GM19035 (cell line): ENCODE measurements at regions not wholly inside any gene's neighbourhood (a gene's known extent, or its start where the extent isn't known, plus 50 kb on each side); places are given as distances from the start of the nearest gene placed in this dataset.

Experiments used
- ATAC-seq: cut with Tn5 transposase; IDR thresholded peaks from one replicate; pipeline ENCODE4 v1.9.1; 2021; ENCODE audit not compliant: unreplicated experiment

DNA sequence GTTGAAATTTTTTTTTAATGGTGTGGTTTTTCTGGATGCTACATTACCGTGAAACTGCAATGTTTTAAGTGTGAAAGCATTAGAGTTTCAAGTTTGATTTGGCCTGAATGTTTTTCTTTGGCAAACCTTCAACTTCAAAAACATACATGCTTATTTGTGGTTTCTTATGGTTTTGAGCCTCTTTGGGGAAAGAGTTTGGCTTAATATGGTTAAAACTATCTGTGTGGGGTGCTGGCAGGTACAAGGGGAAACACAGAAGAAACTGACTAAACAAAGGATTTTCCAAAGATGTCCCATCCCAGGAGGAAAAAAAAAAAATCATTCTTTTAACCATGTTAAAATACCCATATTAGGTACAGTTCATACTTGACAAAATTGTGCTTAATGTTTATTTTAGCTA is 121.1 kb downstream of the HGF start:
- no peak for ATAC-seq

DNA sequence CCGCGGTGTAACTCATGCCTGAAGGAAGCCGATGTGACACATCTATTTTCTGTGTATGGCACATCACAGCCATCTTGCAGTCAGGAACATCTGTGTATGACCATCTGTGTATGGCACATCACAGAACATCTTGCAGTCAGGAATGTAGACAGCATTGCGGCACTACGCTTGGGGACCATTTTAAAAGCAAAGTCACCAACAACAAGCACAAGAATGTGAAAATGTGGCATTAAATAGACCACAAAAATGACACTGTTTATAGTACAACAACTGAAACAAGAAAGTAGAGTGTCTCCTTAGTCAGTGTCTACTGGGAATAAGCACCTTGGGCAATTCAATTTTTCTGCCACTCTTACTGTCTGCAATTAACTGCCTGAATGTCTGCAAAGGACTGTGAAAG is 124.4 kb downstream of the HGF start:
- no peak for ATAC-seq

DNA sequence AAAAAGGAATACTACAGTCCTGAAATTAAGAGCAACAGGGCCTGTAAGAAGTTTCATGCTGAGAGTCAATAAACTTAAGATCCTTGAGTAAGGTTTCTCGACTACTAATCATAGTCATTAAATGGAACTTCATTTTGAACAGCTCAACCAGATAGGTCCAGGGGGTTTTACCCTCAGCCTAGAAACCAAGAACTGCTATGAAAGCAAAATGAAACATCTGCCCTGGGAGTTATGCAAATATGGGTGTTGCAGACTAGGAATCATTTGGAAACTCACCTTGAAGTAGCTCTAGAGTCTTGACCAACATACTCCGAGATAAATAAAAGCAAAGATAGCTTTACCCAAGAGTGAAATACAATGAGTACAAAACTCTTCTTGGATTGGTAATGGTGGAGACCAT is 128.0 kb downstream of the HGF start:
- no peak for ATAC-seq

DNA sequence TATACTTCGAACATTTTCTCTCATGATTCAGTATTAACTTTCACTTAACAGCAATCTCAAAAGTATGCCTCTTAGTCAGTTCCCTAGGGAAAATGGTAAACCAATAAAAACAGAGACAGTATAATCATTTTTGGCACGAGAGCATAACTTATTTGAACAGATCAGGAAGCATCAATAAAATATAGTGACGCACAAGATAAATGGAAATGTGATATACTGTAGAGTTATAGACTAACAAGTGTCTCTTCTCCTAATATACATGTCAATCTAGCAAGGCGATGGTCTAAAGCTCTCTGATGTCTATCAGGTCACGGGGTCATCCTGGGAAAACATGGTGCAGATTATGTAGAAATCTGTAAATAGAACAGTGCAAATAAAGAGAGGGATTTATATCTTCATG is 131.6 kb downstream of the HGF start:
- ATAC-seq = no peak

DNA sequence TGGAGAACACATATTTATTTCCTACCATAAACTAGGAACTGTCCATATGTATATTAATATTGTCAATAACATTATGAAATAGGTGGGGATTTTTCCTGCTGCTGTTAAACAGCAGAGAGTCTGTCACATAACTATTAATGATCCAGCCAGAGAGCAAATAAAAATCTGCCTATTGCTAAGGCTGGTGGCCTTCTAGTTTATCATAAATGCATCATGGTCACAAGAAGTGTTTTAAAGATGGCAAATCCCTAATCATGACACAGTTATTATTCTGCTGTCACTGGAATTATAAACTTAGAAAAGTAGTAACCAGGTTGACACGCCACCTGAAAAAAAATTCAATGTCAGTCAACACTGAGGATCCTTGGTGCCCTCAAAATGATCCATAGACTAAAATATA is 132.3 kb downstream of the HGF start:
- ATAC-seq = no peak

DNA sequence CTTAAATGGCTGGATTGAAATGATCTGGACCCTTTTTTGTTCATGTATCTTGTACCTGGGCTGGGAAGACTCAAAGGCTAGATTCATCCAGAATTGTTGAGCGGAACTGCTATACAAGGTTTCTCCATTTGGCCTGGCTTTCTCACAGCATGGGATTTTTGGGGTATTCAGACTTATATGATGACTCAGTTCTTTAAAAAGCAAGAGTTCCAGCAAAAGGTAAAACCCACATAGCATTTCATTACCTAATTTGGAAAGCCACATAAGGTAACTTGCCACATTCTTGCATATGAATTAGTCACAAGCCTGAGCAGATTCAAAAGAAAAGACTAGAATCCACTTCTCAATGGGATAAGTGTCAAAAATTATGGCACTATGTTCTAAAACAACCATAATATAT is 137.4 kb downstream of the HGF start:
- ATAC-seq = no peak

DNA sequence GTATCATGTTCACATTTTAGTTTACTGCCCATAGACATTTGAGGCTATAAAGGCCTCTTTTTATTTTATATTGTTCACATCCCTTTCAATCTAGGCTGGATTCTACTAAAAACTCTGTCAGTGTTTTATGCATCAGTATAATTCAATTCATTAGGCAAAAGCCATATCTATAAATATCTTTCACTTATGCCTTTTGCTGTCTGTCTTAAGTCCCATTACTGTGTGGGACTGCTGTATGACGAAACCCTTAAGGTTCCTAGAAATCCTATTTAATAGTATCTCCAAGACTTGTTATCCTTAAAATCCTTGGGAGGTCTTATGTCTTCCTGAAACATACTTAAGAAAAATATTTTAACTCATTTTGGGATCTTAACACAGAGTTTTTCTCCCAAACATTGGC is 139.2 kb downstream of the HGF start:
- no peak for ATAC-seq

DNA sequence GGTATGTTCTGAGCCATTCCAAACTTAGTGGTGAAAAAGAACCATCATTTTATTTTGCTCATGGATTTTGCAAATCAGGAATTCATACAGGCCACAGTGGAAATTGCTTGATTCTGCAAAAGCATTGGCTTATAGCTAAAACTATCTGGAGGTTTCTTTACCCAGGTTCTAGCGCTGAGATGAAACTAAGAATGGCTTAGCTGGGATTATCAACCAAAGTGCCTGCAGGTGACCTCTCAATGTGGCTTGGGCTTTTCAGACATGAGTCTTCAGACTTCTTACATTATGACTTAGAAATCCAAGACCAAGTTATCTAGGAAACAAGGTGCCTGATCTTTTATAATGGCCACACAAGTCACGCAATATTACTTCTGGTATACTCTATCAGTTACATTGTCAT is 140.1 kb downstream of the HGF start:
- no peak for ATAC-seq

DNA sequence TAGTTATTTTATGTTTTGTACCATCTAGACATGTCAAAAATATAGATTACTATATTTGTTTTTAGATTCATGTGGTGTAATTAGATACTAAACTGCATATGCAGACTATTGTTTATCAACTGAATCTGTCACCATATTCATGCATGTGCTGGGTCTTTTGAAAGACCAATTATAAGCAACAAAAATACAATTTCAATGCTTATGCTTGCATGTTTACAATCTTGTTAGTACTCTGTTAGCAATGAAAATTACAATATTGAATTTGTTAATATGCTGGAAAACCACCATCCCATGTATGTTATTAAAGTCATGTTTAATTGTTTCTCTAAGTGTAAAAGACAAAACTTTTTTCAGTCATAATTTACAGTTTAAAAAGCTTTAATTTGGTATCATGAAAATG is 140.9 kb downstream of the HGF start:
- ATAC-seq = no peak

DNA sequence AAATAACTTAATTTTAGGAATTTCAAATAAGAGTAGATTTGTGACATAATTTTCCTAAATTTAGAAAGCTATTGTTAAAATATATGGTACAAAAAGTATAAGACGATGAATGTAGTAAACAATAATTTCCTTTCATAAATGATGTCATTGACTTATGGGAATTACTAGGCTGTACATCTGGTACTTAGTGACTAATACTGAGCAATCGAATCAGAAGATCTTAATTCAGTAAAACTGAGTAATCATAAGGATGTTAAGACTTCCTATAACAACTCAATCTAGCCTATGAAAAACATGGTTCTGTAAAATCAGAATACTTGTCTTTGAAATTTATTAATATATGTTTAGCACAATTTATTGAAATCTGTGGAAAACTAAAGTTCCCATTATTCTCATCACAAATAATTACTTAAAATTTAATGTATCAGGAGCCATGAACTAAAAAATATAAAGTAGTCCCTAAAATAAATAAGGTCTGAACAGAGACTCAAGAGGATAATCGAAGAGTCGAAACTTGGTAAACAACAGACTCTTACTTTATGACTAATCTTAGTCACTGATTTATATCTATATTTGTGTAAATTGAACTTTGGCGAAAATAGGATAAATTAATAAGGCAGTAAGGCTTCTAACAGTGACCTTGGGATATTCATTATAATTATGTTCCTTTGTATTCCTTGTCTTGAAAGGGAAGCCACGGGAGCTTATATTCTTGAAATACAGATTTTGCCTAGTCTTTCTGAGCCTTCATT is 142.1 kb downstream of the HGF start:
- no peak for ATAC-seq

DNA sequence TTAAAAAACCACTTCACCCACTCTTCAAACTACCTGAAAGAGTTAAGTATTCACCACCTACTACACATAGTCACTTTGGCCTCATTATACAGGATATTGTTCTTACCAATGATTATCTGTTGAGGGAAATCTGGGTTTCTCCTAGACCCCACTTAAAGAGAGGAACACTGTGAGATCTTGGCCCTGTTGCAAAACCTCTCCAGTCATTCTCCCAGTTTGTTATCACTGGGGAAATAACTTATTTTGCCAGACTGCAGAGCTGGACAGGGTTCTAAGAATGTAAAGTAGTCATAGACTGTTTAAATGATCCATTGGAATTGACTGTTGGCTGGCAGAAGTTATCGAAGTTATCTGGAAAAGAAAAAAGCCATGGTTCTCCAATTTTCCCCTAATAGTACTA is 143.8 kb downstream of the HGF start:
- no peak for ATAC-seq

DNA sequence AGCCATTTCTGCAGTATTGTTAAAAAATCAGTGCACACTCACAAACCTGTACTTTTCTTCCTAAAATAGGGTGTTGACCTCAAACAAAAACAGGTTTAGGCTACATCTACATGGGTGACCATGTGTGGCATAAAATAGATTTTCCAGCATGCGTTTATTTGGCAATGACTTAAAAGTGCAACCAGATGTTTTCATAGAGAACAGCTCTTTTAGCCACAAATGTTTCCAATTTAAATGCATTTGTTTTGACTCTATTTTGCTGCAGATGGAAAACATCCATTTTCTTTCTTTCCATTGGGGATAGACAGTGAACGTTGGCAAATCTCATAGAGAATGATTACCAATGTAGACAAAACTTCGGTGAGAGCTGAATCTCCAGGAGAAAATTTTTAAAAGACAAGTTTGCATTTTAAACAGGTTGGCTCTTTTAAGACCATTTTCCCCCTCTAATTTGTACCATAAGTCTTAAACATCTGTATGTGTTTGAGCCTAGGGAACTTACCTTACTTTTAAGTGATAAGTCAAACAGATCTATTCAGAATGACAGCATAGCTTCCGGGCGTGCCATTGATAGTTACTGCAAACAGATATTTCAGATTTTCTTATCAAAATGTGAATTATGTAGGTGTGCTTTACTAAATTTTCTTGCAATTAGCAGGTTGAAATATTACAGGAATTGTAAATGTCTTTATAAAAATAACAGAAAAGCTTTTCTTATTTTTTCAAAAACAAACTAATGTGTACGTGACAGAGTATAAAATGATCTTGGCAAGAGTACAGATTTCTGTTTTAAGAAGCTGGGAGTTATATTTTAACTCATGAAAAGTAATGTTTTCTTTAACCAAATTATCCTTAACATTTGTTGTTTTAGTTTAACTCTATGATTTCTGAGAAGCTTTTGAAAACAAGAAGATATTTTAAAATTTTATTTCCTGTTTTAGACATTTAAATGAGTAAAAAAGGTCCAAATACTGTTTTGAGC is 144.9 kb downstream of the HGF start:
- no peak for ATAC-seq

DNA sequence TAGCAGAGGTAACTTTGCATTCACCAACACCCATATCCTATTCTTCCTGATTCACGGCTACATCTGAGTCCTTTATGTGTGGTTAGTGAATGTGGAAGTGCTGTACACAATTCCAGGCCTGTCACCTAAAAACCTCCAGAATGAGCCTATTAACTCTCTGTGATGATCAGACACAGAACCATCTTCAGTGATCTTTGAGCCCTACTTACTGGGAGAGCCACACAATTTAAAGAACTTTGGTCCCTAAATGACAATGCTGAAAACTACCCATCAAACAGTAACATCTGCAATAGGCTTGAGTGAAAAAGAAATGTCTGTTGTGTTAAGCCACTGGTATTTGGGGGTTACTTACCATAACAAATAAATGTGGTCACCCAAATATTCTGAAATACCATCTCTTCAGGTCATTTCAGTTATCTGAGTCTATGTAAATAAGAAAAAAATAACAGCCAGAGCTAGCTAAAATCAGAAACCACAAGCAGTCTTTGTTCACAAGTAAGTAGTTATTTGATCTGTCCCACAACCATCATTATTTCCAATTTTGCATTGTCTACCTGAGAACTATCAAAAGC is 145.7 kb downstream of the HGF start:
- no peak for ATAC-seq

DNA sequence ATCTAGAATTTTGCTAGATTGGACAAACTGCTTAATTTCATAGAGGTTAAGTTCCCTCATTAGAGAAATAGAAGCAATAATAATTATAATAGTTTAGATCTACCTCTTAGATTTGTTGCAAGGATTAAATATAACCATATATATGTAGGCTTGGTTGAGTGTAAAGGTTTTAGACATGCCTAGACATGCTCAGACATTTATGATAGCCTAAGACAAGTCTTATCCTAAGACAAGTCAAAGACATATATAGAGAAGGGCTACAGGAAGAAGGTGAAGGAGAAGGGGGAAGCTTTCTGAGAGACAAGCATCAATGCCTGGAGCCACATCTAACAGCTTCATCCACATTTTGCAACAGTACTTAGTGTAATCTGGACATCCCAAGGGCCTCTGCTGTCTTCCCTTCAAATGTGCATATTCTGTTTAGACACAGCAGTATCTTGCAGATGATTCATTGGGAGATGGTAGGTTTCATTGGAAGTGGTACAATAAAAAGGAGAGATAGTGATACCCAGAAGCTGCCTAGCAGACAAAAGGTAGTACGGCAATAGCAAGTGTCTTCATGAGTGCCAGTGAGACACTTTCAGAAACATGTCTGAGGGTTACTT is 146.5 kb downstream of the HGF start:
- ATAC-seq = no peak

DNA sequence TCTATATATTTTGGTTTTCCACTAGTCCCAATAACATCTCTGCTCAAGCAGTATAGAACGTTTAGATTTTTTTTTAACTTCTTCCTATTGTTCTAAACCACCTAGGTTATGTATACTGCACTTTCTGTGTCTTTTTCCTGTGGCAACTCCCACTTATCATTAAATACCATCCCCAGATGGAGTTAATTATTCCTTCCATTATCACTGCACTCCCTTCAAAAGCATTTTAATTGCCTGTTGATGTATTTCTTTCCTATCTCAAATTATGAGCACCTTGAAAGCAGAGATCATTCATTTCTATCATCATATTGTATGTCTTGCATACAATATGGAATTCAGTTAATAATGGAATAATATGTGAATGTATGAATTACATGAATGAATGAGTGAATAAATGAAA is 148.0 kb downstream of the HGF start:
- no peak for ATAC-seq

DNA sequence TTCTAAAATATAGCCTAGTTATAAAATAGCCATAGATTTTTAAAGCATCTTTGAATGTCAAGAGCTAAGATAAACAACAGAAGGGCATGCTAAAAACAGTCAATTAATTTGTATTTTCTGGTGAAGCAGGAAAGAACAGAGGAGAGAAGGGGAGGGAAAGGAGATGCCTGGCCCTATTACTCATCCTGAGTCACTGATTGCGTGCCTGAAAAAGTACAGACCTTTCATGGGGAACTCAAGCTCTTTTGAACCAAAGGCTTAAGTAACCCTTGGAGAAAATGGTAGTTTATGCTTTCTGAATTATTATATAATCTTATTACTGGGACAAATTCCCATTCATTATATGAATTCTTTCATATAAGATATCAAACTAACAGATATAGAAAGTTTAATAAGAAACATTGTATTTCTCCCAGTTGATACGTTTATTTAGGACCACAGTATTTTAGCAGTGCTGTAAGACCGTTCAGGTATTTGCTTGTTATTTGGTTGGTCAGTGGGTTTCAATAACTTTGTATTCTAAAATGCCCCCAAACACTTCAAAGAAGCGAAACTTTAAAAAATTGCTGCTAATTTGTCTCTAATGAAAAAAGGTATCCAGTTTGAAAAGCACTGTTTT is 151.3 kb downstream of the HGF start:
- ATAC-seq = no peak

DNA sequence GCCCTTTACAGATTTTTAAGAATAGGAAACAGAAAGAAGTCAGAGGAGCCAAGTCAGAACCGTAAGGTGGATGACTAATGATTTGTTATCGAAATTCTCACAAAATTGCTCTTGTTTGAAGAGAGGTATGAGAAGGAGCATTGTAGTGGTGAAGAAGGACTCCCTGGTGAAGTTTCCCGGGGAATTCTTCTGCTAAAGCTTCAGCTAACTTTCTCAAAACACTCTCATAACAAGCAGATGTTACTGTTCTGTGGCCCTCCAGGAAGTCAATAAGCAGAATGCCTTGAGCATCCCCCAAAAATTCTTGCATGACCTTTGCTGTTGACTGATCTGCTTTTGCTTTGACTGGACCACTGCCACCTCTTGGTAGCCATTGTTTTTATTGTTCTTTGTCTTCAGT is 152.9 kb downstream of the HGF start:
- peak; percentile 49 for ATAC-seq

DNA sequence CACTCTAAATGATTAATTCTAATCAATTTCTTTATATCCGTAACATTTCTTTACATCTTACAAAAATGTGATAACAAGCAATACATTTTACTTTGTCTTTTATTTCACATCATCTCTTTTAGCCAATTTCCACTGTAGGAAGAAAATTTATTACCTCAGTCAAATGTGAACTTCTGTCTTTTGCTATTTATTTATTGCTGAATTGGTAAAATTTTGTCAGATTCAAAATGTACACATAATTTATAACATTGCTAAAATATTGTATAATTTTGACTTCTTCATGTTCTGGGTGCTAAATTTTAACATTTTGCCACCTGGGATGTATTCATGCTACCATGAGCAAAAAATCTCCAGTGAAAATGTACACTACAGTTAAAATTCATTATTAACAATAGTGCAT is 158.0 kb downstream of the HGF start:
- ATAC-seq = no peak

DNA sequence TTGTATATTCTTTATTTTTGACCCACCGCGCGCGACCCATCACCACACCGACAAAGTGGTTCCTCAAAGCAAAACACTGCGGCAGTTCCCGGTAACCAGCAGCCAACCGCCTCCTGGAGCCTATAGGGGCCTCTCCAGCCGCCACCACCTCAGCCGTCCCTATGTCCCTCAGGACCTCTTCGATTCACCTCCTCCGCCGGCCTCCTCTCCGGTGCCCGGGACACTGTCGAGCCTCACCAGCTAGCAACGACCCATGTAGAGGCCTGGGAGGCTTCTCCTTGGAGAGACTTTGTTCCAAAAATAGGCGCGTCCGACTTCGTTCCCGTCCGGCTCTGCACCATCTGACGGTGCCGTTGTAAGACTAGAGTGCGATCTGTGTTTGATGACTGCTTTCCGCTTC is 158.8 kb downstream of the HGF start:
- no peak for ATAC-seq

DNA sequence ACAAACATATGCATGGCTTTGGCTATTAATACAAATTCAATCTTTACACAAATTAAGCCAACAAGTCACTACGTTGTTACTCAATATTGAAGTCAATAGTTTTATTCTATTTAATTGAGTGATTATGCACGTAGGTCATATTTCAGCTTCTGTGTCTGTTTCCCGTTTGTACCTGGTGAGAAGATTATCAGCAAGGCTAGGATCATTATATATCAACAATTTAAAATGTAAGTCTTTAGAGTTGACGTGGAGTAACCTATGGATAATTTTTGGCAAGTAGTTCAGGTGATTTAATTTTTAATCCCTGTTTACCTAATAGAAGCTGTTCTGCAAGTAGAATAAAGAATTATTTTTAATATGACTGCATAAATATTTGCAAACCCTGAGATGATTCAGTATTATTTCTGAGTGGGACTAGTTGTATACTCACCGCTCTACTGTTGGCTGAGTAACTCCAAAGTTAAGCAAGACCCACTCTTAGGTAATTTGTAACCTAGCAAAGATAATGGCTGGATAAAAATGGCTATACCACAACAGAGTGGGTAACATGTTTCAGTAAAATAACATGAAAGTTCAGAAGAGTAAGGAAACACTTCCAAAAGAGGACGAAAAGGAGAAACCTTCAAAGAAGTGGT is 161.0 kb downstream of the HGF start:
- no peak for ATAC-seq

DNA sequence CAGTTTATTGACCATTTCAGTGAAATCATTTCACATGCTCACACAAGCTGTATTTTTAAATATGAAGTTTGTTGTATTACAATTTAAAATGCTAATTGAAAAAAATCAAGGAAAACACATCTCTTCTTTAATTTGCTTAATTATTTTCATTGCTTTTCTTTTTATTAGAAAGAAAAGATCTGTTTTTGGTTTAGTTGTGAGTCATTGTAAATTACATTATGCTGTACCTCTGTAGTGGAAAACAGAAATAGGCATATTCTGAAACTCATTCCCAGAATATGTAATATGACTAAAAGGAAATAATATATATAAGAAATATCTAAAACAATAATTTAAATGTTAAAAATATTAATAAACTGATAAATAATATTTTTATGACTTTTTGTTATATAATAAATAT is 161.9 kb downstream of the HGF start:
- ATAC-seq = no peak
